ENCODE measurements at regions not wholly inside any gene's neighbourhood (a gene's known extent, or its start where the extent isn't known, plus 50 kb on each side); places are given as distances from the start of the nearest gene placed in this dataset.
"Not testable (repeated sequence)": the region's sequence is repeated elsewhere in the genome, so short reads cannot be mapped to it uniquely, and the experiment has no call there.

DNA sequence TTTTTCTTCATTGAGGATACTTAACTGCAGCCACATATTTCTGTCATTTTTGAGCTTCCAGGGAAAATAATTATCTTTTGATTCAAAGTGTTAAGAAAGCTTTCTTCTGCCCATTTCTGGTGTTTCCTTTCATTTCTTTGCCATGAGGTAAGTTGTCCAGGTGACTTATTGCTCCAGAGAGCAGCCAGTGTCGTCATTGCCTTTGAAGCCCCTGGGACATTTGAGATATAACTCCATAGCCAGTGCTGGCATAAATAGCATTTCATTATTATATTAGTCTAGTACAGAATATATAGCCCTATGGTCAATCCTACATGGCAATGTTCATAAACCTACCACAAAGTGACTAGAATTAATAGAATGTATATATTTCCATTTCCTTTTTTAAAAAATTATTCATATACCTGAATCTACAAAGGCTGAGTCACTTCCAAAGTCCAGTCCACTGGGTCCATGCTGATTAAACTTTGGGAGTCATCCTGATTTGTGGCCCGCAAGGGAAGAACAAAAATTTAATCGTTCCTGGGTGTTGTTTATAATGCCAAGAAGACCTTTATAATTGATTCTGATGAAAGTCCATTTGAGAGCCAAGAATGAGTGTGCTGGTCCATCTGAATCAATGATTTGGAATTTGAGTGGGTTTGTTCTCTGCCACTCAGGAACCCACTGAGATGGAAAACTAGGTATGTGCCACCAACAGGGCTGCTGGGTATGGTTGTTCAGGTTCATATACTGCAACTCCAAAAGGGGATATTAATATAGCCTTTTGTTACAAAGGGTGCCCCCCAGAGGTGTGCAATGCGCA is 221.8 kb upstream of the PLXNA2 start:
- DNase-seq (ENCODE audit: low read depth in 2 of 2): no peak

DNA sequence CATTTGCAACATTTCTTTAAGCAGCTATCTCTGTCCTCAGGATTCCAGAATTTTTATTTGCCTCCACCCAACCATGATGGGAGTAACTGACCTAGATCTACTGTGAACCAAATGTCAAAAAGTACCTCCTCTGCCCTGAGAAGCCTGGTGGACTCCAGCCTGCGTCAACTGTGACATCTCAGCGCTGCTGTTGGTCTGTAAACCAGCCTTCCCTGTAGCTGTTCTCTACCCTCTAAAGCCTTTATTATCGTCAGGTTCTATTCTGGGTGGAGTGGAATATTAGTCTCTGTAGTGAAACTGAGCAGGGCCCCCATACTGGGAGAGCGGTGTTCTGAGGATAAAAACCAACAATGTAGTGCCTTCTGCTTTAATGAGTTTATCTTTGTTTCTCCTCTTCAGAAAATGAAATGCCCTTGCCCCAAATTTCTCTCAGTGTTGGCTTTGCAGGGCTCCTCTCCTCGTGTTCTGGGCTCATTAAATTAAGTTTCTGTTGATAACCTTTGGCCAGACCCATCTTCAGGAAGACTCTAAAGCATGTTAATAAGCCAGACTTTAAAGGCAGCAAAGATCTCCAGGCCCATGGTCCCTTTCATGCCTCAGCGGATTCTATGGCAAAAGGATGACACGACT is 223.1 kb upstream of the PLXNA2 start:
- DNase-seq (ENCODE audit: low read depth in 2 of 2): no peak

GRCh38 chr1:208475449-208475848 is 231.3 kb upstream of the PLXNA2 start:
- no peak for DNase-seq (ENCODE audit: low read depth in 2 of 2)

- DNase-seq (ENCODE audit: low read depth in 2 of 2): no peak
These were observed 232.0 kb upstream of the PLXNA2 start for GRCh38 chr1:208475951-208476845.

DNA sequence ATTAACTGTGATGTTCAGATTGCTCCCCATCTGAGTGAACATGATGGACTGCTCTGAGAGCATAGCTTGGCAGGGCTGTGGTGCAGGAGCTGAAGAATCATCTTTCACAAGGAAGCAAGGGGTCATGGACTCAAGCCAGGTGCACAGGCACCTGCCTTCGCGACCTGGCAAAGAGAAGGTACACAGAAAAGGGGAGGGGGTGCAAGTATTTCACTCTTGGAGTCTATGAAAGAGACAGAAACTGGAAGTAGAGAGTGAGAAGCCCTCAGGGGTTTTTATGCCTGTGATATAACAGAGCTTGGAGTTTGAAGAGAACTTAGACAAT is 232.6 kb upstream of the PLXNA2 start:
- no peak for DNase-seq (ENCODE audit: low read depth in 2 of 2)

DNA sequence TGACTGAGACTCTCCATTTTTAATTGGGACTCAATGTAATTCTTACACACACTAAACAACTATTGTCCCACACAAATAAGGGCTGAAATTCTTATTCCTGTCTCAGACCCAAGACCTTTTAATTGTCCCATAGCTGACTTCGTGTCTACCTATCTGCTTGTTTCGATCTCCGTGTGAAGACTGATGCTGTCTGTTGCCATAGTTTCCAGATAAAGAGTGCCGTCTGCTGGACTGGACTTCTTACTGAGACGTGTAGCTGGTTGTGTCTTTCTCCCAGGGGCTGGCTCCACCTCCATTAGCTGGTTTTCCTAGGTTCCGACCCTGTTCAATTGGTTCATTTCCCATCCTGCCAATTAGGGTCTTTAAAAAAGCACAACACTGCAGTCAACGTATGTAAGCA is 235.3 kb upstream of the PLXNA2 start:
- no peak for DNase-seq (ENCODE audit: low read depth in 2 of 2)

DNA sequence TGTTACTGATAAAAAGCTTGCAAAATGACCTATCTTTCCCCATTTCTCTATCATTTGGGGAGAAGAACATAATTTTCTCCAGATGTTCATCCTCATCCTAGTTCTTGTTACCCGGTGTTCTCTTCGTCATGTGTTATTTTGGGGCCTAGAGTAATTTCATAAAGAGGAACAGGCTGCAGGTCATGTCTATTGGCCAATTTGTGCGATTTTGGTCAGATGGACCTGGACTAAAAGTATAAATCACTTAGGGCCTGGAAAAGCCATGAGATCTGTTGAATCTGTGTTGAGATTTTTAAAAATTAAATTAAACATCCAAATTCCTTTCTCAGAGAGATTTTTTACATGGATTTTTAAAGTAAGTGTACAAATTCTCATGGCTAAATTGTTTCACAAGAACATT is 241.3 kb upstream of the PLXNA2 start:
- DNase-seq (ENCODE audit: low read depth in 2 of 2): no peak

DNA sequence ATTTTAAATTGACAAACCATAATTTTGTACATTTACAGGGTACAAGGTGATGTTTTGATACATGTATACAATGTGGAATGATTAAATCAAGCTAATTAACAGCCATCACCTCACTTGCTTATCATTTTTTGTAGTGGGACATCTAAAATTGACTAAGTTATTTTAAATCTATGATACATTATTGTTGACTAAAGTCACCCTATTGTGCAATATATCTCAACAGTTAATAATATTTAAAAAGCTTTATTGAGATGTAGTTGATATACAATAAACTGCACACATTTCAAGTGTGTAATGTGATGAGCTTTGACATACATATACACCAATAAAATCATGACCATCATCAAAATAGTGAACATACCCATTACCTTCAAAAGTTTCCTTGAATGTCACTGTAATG is 242.5 kb upstream of the PLXNA2 start:
- no peak for DNase-seq (ENCODE audit: low read depth in 2 of 2)

GRCh38 chr1:208488432-208488831 is 244.2 kb upstream of the PLXNA2 start:
- not testable (repeated sequence) for DNase-seq (ENCODE audit: low read depth in 2 of 2)

DNA sequence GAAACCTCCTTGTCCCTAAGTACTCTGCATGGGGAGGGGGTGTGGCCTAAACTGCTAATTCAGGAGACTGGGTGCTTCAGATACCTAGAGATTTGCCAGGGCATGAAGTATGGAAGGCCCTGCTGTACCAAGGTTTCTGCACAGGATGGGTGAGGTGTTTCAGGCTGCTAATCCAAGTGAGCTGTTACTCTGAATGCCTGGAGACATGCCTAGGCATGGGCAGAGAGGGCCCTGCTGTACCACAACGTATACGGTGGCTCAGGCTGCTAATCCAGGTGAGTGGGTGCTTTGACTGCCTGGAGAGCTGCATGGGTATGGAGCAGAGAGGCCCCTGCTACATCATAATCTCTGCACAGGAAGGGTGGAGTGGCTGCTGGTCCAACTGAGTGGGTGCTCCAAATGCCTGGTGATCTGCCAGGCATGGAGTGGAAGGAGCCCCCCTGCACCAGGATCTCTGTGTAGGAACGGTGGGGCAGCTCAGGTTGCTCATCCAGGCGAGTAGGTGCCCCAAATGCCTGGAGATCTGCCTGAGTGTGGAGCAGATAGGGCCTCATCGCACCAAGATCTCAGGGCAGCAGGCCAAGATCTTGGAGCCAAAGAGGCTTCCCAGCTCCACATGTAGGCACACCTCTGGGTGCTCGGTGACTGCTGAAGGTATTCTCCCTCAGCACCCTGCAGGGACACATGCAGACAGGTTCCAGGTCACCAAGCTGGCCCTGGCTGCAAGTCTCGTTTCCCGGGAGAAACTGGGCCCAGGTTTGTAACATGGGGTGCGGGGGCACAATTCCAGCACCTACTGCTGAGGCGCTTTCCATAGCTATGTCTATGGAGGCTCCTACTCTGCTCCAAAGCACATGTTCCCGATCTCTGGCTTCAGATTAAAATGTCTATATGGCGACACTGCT is 252.5 kb upstream of the PLXNA2 start:
- DNase-seq (ENCODE audit: low read depth in 2 of 2): no peak

- no peak for DNase-seq (ENCODE audit: low read depth in 2 of 2)
These were observed 253.8 kb upstream of the PLXNA2 start for GRCh38 chr1:208497866-208498541.

GRCh38 chr1:208499026-208499425 is 254.8 kb upstream of the PLXNA2 start:
- DNase-seq (ENCODE audit: low read depth in 2 of 2): no peak

DNA sequence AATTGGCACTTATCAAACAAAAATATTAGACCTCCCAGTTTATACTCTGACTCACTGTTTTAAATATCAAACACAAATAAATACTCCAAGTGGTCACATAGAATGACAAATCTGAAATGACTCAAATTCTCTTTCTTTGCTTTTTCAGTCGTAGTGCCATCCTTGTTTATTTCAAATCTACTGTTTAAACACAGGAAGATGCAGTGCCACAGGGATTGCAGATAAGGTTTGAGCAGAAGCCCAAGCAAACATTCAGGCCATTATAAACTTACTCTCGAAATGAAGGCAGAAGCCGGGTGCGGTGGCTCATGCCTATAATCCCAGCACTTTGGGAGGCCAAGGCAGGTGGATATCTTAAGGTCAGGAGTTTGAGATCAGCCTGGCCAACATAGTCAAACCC is 255.4 kb upstream of the PLXNA2 start:
- DNase-seq (ENCODE audit: low read depth in 2 of 2): no peak

DNA sequence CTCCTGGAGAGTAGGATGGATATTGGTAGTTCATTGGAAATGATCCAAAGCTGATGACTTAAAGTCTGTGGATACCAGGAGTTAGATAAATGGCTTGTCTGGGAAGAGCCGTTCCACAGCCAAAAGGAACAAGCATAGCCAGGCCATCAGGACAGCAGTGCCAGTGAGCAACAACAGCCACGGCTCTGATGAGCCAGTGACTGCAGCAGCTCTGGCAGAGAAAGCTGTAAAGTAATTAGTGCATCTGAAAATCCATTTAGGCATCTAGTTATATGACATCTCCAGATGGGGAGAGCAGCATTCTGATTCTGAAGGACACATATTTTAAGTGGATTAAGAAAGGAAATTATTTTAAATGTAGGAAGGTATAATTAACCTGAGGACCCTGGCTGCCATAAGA is 256.2 kb upstream of the PLXNA2 start:
- no peak for DNase-seq (ENCODE audit: low read depth in 2 of 2)

GRCh38 chr1:208501542-208501941 is 257.4 kb upstream of the PLXNA2 start:
- DNase-seq (ENCODE audit: low read depth in 2 of 2): no peak

GRCh38 chr1:208503787-208504186 is 259.6 kb upstream of the PLXNA2 start:
- DNase-seq (ENCODE audit: low read depth in 2 of 2): no peak

DNA sequence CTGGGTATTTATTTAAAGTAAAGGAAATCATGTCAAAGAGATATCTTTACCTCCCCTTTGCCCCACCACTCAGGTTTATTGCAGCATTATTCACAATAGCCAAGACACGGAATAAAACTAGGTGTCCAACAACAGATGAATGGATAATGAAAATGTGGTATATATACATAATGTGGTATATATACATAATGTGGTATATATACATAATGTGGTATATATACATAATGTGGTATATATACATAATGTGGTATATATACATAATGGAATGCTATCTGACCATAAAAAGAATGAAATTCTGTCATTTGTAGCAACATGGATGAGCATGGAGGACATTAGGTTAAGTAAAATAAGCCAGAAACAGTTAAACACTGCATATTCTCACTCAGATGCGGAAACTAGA is 262.6 kb upstream of the PLXNA2 start:
- DNase-seq (ENCODE audit: low read depth in 2 of 2): no peak

- no peak for DNase-seq (ENCODE audit: low read depth in 2 of 2)
These were observed 264.9 kb upstream of the PLXNA2 start for GRCh38 chr1:208509072-208509471.

- no peak for DNase-seq (ENCODE audit: low read depth in 2 of 2)
These were observed 266.2 kb upstream of the PLXNA2 start for GRCh38 chr1:208510192-208510952.

GRCh38 chr1:208511242-208511860 is 267.2 kb upstream of the PLXNA2 start:
- no peak for DNase-seq (ENCODE audit: low read depth in 2 of 2)
